Ovary (tissue), 3 donors: ENCODE measurements at regions not wholly inside any gene's neighbourhood (a gene's known extent, or its start where the extent isn't known, plus 50 kb on each side); places are given as distances from the start of the nearest gene placed in this dataset.

Source experiments
- CTCF ChIP-seq, 3 donors: fragments of 450-650 bp in 2 of 3; fragments of 200-600 bp in 1 of 3; IDR thresholded peaks; one replicate each; pipeline versions ENCODE4 v1.5.1 to v1.8.0; 2016 to 2022; ENCODE audit warnings: antibody characterized with exemption in 3 of 3, mild to moderate bottlenecking in 1 of 3
- EP300 ChIP-seq: sonication (generic); formaldehyde crosslinking; IDR thresholded peaks from one replicate; pipeline ENCODE4 v1.6.1; 2017; ENCODE audit warnings: antibody characterized with exemption
- POLR2A ChIP-seq: fragments of 450-650 bp; IDR thresholded peaks from one replicate; pipeline ENCODE4 v1.6.1; 2017; ENCODE audit warnings: antibody characterized with exemption, mild to moderate bottlenecking, moderate library complexity
- donor health status: DM: no; HTN: no; CAD: no.

- TF ChIP-seq CTCF (IDR thresholded peaks at IDR 0.05) (no peak), POLR2A (no peak), EP300 (no peak)
Measured at GRCh38 chr5:159784993-159785392, 131.3 kb upstream of the ADRA1B start.
